ENCODE measurements at regions not wholly inside any gene's neighbourhood (a gene's known extent, or its start where the extent isn't known, plus 50 kb on each side); places are given as distances from the start of the nearest gene placed in this dataset.

- TF ChIP-seq CTCF (IDR thresholded peaks at IDR 0.05): no peak
- TF ChIP-seq POLR2A (IDR thresholded peaks at IDR 0.05): no peak
Observed at GRCh38 chr7:46212425-46213153, 291.5 kb upstream of the IGFBP3 start.
